Neural cell (in vitro differentiated cells): ENCODE measurements at regions not wholly inside any gene's neighbourhood (a gene's known extent, or its start where the extent isn't known, plus 50 kb on each side); places are given as distances from the start of the nearest gene placed in this dataset.

Experiments used
- CTCF ChIP-seq: fragments of 450-650 bp; IDR thresholded peaks from 2 replicates; pipeline ENCODE4 v1.5.1; 2014; ENCODE audit warnings: antibody characterized with exemption, mild to moderate bottlenecking, moderate library complexity; ENCODE audit not compliant: poor library complexity, severe bottlenecking
- EP300 ChIP-seq: fragments of 450-650 bp; conservative IDR thresholded peaks from 2 replicates; pipeline ENCODE4 v1.6.1; 2014; ENCODE audit warnings: antibody characterized with exemption, mild to moderate bottlenecking, moderate library complexity; ENCODE audit not compliant: poor library complexity, severe bottlenecking
- POLR2AphosphoS5 ChIP-seq: IDR thresholded peaks from 2 replicates; pipeline ENCODE4 v1.6.1; 2012
- RAD21 ChIP-seq: fragments of 450-650 bp; conservative IDR thresholded peaks from 2 replicates; pipeline ENCODE4 v1.6.1; 2014; ENCODE audit warnings: antibody characterized with exemption, mild to moderate bottlenecking, moderate library complexity

- TF ChIP-seq RAD21 (no peak), CTCF (no peak), EP300 (no peak), POLR2AphosphoS5 (no peak)
These were observed 323.1 kb downstream of the CENPW start for GRCh38 chr6:126662966-126663365.
